H1 (cell line): ENCODE measurements at regions not wholly inside any gene's neighbourhood (a gene's known extent, or its start where the extent isn't known, plus 50 kb on each side); places are given as distances from the start of the nearest gene placed in this dataset.

Source experiments
- CTCF ChIA-PET: fragments of 300-600 bp; sonication (Branson Sonifier 250); formaldehyde crosslinking; loops from one replicate; lab custom pipeline; 2021; ENCODE audit not compliant: partially characterized antibody; lab: Charles Lee
- POLR2A ChIA-PET: fragments of 300-600 bp; sonication (Branson Sonifier 250); formaldehyde crosslinking; loops from one replicate; lab custom pipeline; 2021; ENCODE audit warnings: inconsistent platforms; ENCODE audit not compliant: partially characterized antibody; lab: Charles Lee
- DNase-seq, 2 experiments: peaks; one replicate each; pipeline versions ENCODE4 v3.0.0 to v3.0.0-alpha.2; 2010 to 2022; ENCODE audit warnings: low spot score in 2 of 2, low read depth in 1 of 2, mixed read lengths in 1 of 2
- FAIRE-seq: peaks from 2 replicates; lab custom pipeline; 2011; peaks lifted over from hg19 to GRCh38; lab: Jason Lieb, UNC
- H2AFZ ChIP-seq: 2 replicates; pipeline ENCODE4 v1.8.1; 2012; ENCODE audit warnings: low read length, inconsistent platforms
- H2AK5ac ChIP-seq: 2 replicates; pipeline ENCODE4 v1.6.1; 2013; ENCODE audit warnings: low read depth, low read length
- H2BK120ac ChIP-seq: replicated peaks from 2 replicates; pipeline ENCODE3; 2013; ENCODE audit warnings: low read depth, low read length, inconsistent platforms
- H2BK12ac ChIP-seq: 2 replicates; pipeline ENCODE4 v1.6.1; 2013; ENCODE audit warnings: low read depth, low read length
- H2BK15ac ChIP-seq: 2 replicates; pipeline ENCODE4 v1.6.1; 2013; ENCODE audit warnings: low read length
- H2BK20ac ChIP-seq: 2 replicates; pipeline ENCODE4 v1.6.1; 2013; ENCODE audit warnings: low read length
- H2BK5ac ChIP-seq: 2 replicates; pipeline ENCODE4 v1.6.1; 2013; ENCODE audit warnings: low read depth, low read length
- H3K14ac ChIP-seq: 2 replicates; pipeline ENCODE4 v1.6.1; 2013; ENCODE audit warnings: inconsistent platforms; ENCODE audit not compliant: insufficient read length
- H3K18ac ChIP-seq: 2 replicates; pipeline ENCODE4 v1.6.1; 2013; ENCODE audit warnings: low read length; ENCODE audit errors: extremely low read depth
- H3K23ac ChIP-seq: 2 replicates; pipeline ENCODE4 v1.6.1; 2013; ENCODE audit warnings: inconsistent platforms; ENCODE audit not compliant: insufficient read length
- H3K23me2 ChIP-seq: 2 replicates; pipeline ENCODE4 v1.6.1; 2013; ENCODE audit warnings: low read depth, low read length
- H3K27ac ChIP-seq: 2 replicates; pipeline ENCODE4 v1.6.1; 2011; ENCODE audit warnings: low read depth, low read length, inconsistent platforms
- H3K27me3 ChIP-seq, 4 experiments: replicated peaks in 1 of 4; 1 replicate in 1 of 4; 2 replicates in 3 of 4; pipeline versions ENCODE4 v1.6.1 to v1.8.1; 2011 to 2013; ENCODE audit warnings: low read length in 3 of 4, mild to moderate bottlenecking in 3 of 4, inconsistent platforms in 2 of 4, mixed read lengths in 2 of 4, moderate library complexity in 1 of 4; ENCODE audit not compliant: control insufficient read depth in 3 of 4, insufficient read depth in 3 of 4; ENCODE audit errors: extremely low read depth in 1 of 4
- H3K36me3 ChIP-seq, 4 experiments: 2 replicates each; pipeline versions ENCODE4 v1.6.1 to v1.8.1; 2011 to 2013; ENCODE audit warnings: mild to moderate bottlenecking in 4 of 4, low read length in 3 of 4, moderate library complexity in 2 of 4, control low read depth in 1 of 4, inconsistent platforms in 1 of 4; ENCODE audit not compliant: insufficient read depth in 4 of 4, control insufficient read depth in 2 of 4
- H3K4ac ChIP-seq: replicated peaks from 2 replicates; pipeline ENCODE3; 2013; ENCODE audit warnings: low read length, low read depth, mixed read lengths, inconsistent platforms; ENCODE audit not compliant: insufficient read length
- H3K4me1 ChIP-seq, 4 experiments: replicated peaks in 1 of 4; 1 replicate in 1 of 4; 2 replicates in 3 of 4; pipeline versions ENCODE4 v1.6.1 to v1.8.1; 2011 to 2013; ENCODE audit warnings: low read length in 3 of 4, inconsistent platforms in 2 of 4, mixed read lengths in 1 of 4; ENCODE audit not compliant: insufficient read depth in 4 of 4, control insufficient read depth in 3 of 4
- H3K4me2 ChIP-seq, 2 experiments: 2 replicates each; pipeline versions ENCODE4 v1.6.1 to v1.8.1; 2011 to 2013; ENCODE audit warnings: low read depth in 2 of 2, low read length in 2 of 2, control low read depth in 1 of 2, inconsistent platforms in 1 of 2, mild to moderate bottlenecking in 1 of 2; ENCODE audit not compliant: insufficient read depth in 1 of 2
- H3K4me3 ChIP-seq, 4 experiments: fragments of 200-600, 300-600 bp in 1 of 4; sonication (generic), shearing (Covaris generic), sonication (Bioruptor Twin) in 1 of 4; 2 replicates each; pipeline versions ENCODE4 v1.5.1 to v1.8.1; 2011 to 2016; ENCODE audit warnings: low read length in 4 of 4, low read depth in 3 of 4, control low read depth in 2 of 4, inconsistent platforms in 2 of 4, mild to moderate bottlenecking in 2 of 4, mixed read lengths in 1 of 4, moderate library complexity in 1 of 4; ENCODE audit not compliant: insufficient read depth in 2 of 4; ENCODE audit errors: extremely low read depth in 1 of 4
- H3K56ac ChIP-seq: replicated peaks from 2 replicates; pipeline ENCODE3; 2013; ENCODE audit warnings: low read depth, mild to moderate bottlenecking, mixed read lengths, low read length, inconsistent platforms; ENCODE audit not compliant: insufficient read length
- H3K79me1 ChIP-seq: 2 replicates; pipeline ENCODE4 v1.6.1; 2013; ENCODE audit warnings: low read depth, low read length, control low read depth
- H3K79me2 ChIP-seq, 2 experiments: 2 replicates each; pipeline versions ENCODE4 v1.6.1 to v1.8.1; 2012 to 2013; ENCODE audit warnings: low read length in 2 of 2, mild to moderate bottlenecking in 2 of 2, inconsistent platforms in 1 of 2; ENCODE audit not compliant: insufficient read depth in 2 of 2, control insufficient read depth in 1 of 2
- H3K9ac ChIP-seq, 4 experiments: replicated peaks in 1 of 4; 1 replicate in 1 of 4; 2 replicates in 3 of 4; pipeline versions ENCODE4 v1.6.1 to v1.8.1; 2011 to 2013; ENCODE audit warnings: low read depth in 3 of 4, low read length in 3 of 4, control low read depth in 2 of 4, mild to moderate bottlenecking in 2 of 4, moderate library complexity in 2 of 4, inconsistent platforms in 1 of 4; ENCODE audit errors: extremely low read depth in 1 of 4
- H3K9me3 ChIP-seq, 2 experiments: 2 replicates each; pipeline versions ENCODE4 v1.6.1 to v1.8.1; 2012 to 2013; ENCODE audit warnings: mild to moderate bottlenecking in 2 of 2, moderate library complexity in 2 of 2, control low read depth in 1 of 2, inconsistent platforms in 1 of 2, low read depth in 1 of 2, low read length in 1 of 2, mixed read lengths in 1 of 2; ENCODE audit not compliant: insufficient read depth in 2 of 2
- H4K20me1 ChIP-seq, 2 experiments: replicated peaks in 1 of 2; 2 replicates each; pipeline versions ENCODE3 to v1.8.1; 2011 to 2013; ENCODE audit warnings: inconsistent platforms in 2 of 2, low read length in 2 of 2, mild to moderate bottlenecking in 1 of 2; ENCODE audit not compliant: insufficient read depth in 2 of 2, control insufficient read depth in 1 of 2
- H4K5ac ChIP-seq: 2 replicates; pipeline ENCODE4 v1.6.1; 2013; ENCODE audit warnings: low read length, low read depth, mixed read lengths, inconsistent platforms; ENCODE audit not compliant: insufficient read length
- H4K8ac ChIP-seq: 2 replicates; pipeline ENCODE4 v1.8.0; 2013; ENCODE audit warnings: mild to moderate bottlenecking, moderate library complexity, low read length, inconsistent platforms; ENCODE audit not compliant: insufficient read depth; ENCODE audit errors: extremely low read depth
- H4K91ac ChIP-seq: replicated peaks from 2 replicates; pipeline ENCODE3; 2013; ENCODE audit warnings: low read length, mixed read lengths, inconsistent platforms; ENCODE audit not compliant: insufficient read length
- EZH2 ChIP-seq: fragments of 200-600 bp; sonication (generic); IDR thresholded peaks from 2 replicates; pipeline ENCODE4 v1.7.1; 2012; ENCODE audit warnings: low read depth, mild to moderate bottlenecking, moderate library complexity, low read length, inconsistent platforms; ENCODE audit not compliant: severe bottlenecking
- GTF2F1 ChIP-seq: IDR thresholded peaks from 2 replicates; pipeline ENCODE4 v1.6.1; 2012; ENCODE audit warnings: low read depth, low read length, improper control_type of control experiment, borderline replicate concordance
- NRF1 ChIP-seq: IDR thresholded peaks from 2 replicates; pipeline ENCODE4 v1.6.1; 2011; ENCODE audit warnings: mild to moderate bottlenecking, low read depth, low read length, improper control_type of control experiment
- SP2 ChIP-seq: IDR thresholded peaks from 2 replicates; pipeline ENCODE4 v1.6.1; 2012; ENCODE audit warnings: mild to moderate bottlenecking, low read length, inconsistent platforms
- SP4 ChIP-seq: IDR thresholded peaks from 2 replicates; pipeline ENCODE4 v1.6.1; 2012; ENCODE audit warnings: low read length, inconsistent platforms
- WGBS, 2 experiments: shearing (Covaris generic) in 1 of 2; methylation state at CpG; one replicate each; pipeline versions ENCODE4 v1.1.6 to v1.1.7; 2013 to 2015; ENCODE audit warnings: low lambda C conversion rate in 2 of 2, mixed read lengths in 2 of 2, inconsistent platforms in 1 of 2, low coverage in 1 of 2, missing lambda C conversion rate in 1 of 2; ENCODE audit not compliant: insufficient replicate concordance in 2 of 2, insufficient coverage in 1 of 2, insufficient read length in 1 of 2; ENCODE audit errors: extremely low coverage in 1 of 2, missing lambda C conversion rate in 1 of 2; 5-methylcytosine and 5-hydroxymethylcytosine counted together

- no peaks in the 10 kb centered on the region for H3K79me1 ChIP-seq
- H3K36me3 ChIP-seq = no peaks in the 10 kb centered on the region; a peak in 1 of 8 replicates
- H2BK15ac ChIP-seq = no peak overlapping the region
- H2AFZ ChIP-seq = no peak overlapping the region
- no peak for DNase-seq
- H2BK5ac ChIP-seq = no peak overlapping the region
- CTCF ChIA-PET = interaction anchor here (1.5 kb wide), 1 partner anchor 20 kb away, joined by 4 read pairs; no protein-coding TSS in a partner anchor
- H3K4me2 ChIP-seq = no peak overlapping the region
- H3K4me3 ChIP-seq = no peak overlapping the region
- H4K20me1 ChIP-seq = no peaks in the 10 kb centered on the region
- H3K23ac ChIP-seq = no peak overlapping the region
- no peak overlapping the region for H4K5ac ChIP-seq
- no peak overlapping the region for H2BK120ac ChIP-seq
- POLR2A ChIA-PET = no interaction called here
- H2AK5ac ChIP-seq = no peak overlapping the region
- no peak overlapping the region for H3K14ac ChIP-seq
- no peak overlapping the region for H3K9ac ChIP-seq
- no peaks in the 10 kb centered on the region for H3K27me3 ChIP-seq
- FAIRE-seq = no peak
- no peak overlapping the region for H4K91ac ChIP-seq
- WGBS, 2 experiments = 92% methylated on average over 4 of the region's 4 CpGs; no CpG with 5 or more reads in 1 of the 2 experiments
- 0 out of 2 replicates have a peak overlapping the region, but pooled peaks have one; percentile 15 for H2BK20ac ChIP-seq
- H2BK12ac ChIP-seq = no peak overlapping the region
- H3K27ac ChIP-seq = no peak overlapping the region
- H3K79me2 ChIP-seq = no peaks in the 10 kb centered on the region
- H3K9me3 ChIP-seq = no peaks in the 10 kb centered on the region; a peak in 1 of 4 replicates
- H3K56ac ChIP-seq = no peak overlapping the region
- H3K4ac ChIP-seq = no peak overlapping the region
- no peaks in the 10 kb centered on the region for H3K23me2 ChIP-seq
- no peaks in the 10 kb centered on the region for H3K4me1 ChIP-seq
- H3K18ac ChIP-seq = no peak overlapping the region
- H4K8ac ChIP-seq = no peak overlapping the region
- no peak for TF ChIP-seq GTF2F1
- TF ChIP-seq EZH2 = no peak
- TF ChIP-seq SP4 = no peak
- TF ChIP-seq SP2 = no peak
- TF ChIP-seq NRF1 = no peak
Measured at GRCh38 chr21:15401331-15401730, 328.5 kb upstream of the USP25 start.
